PFSK-1 (cell line): ENCODE measurements at regions not wholly inside any gene's neighbourhood (a gene's known extent, or its start where the extent isn't known, plus 50 kb on each side); places are given as distances from the start of the nearest gene placed in this dataset.

Source experiments
- FOXP2 ChIP-seq: optimal IDR thresholded peaks from 2 replicates; pipeline ENCODE3; 2011; ENCODE audit warnings: borderline replicate concordance, control low read depth, inconsistent platforms; ENCODE audit not compliant: insufficient read depth; ENCODE audit errors: extremely low read length, extremely low read depth
- POLR2AphosphoS5 ChIP-seq: IDR thresholded peaks from 2 replicates; pipeline ENCODE4 v1.6.1; 2012; ENCODE audit warnings: low read depth, mild to moderate bottlenecking, control low read depth, low read length, moderate library complexity
- SIN3A ChIP-seq: IDR thresholded peaks from 2 replicates; pipeline ENCODE4 v1.6.1; 2012; ENCODE audit warnings: mild to moderate bottlenecking, low read length, moderate library complexity, borderline replicate concordance; ENCODE audit not compliant: insufficient read depth
- TAF1 ChIP-seq: IDR thresholded peaks from 2 replicates; pipeline ENCODE4 v1.6.1; 2012; ENCODE audit warnings: low read length, control low read depth, borderline replicate concordance; ENCODE audit not compliant: insufficient read depth
- TF ChIP-seq, protein P1 (sequence below), 2 experiments: IDR thresholded peaks; 2 replicates each; pipeline versions ENCODE4 v1.6.1 to v1.8.0; 2011 to 2012; ENCODE audit warnings: low read depth in 2 of 2, low read length in 2 of 2, control low read depth in 1 of 2, inconsistent platforms in 1 of 2, mild to moderate bottlenecking in 1 of 2, moderate library complexity in 1 of 2; ENCODE audit not compliant: insufficient read depth in 1 of 2

DNA sequence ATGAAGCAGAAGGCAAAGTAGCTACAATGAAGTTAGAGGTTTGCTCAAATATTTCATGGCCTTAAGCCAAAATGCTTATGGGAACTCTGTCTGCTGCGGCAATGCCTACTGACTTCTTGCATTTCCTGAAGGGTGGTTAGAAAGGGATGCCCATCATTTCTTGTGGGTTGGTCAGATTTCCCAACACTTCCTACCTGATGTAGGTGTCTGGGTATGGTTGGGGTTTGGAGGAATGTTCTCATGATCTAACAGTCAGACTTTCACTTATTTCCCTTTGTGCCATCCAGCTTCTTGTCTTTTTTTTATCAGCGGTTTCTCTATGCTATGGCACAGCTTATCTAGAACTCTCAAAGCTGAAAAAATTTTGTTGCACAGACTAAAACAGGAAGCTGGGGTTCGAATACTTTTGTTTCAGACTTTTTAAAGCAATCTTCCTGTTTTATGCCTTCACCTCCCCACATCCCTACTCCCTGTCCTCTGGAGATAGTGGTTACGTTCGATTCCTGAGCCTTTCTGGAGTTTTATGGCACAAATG is 307.7 kb downstream of the USP25 start:
- TF ChIP-seq TAF1 (no peak), POLR2AphosphoS5 (no peak), FOXP2 (no peak), SIN3A (no peak)
- TF ChIP-seq, protein P1, sequence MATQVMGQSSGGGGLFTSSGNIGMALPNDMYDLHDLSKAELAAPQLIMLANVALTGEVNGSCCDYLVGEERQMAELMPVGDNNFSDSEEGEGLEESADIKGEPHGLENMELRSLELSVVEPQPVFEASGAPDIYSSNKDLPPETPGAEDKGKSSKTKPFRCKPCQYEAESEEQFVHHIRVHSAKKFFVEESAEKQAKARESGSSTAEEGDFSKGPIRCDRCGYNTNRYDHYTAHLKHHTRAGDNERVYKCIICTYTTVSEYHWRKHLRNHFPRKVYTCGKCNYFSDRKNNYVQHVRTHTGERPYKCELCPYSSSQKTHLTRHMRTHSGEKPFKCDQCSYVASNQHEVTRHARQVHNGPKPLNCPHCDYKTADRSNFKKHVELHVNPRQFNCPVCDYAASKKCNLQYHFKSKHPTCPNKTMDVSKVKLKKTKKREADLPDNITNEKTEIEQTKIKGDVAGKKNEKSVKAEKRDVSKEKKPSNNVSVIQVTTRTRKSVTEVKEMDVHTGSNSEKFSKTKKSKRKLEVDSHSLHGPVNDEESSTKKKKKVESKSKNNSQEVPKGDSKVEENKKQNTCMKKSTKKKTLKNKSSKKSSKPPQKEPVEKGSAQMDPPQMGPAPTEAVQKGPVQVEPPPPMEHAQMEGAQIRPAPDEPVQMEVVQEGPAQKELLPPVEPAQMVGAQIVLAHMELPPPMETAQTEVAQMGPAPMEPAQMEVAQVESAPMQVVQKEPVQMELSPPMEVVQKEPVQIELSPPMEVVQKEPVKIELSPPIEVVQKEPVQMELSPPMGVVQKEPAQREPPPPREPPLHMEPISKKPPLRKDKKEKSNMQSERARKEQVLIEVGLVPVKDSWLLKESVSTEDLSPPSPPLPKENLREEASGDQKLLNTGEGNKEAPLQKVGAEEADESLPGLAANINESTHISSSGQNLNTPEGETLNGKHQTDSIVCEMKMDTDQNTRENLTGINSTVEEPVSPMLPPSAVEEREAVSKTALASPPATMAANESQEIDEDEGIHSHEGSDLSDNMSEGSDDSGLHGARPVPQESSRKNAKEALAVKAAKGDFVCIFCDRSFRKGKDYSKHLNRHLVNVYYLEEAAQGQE (IDR thresholded peaks at IDR 0.05; ENCODE audit: insufficient read depth in 1 of 2, low read depth in 2 of 2, low read length in 2 of 2): no peak

DNA sequence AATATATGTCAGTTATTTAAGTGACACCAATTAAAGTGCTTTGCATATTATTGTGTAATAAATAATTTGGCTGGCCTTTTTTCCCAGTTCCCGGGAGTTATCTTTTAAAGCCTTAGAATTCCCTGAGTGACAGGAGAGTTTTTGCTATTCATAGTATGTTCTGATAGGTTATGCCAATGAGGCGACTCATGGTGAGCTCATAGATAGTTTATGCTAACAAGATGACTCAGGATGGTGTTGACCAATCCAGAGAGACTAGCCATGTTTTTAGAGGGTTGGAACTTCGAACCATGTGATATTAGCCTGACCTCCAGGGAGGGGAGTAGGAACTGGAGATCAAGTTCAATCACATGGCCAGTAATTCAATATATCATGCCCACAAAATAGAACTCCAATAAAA is 310.8 kb downstream of the USP25 start:
- TF ChIP-seq, protein P1 (IDR thresholded peaks at IDR 0.05; ENCODE audit: insufficient read depth in 1 of 2, low read depth in 2 of 2, low read length in 2 of 2): no peak
- TF ChIP-seq SIN3A (no peak), POLR2AphosphoS5 (no peak), TAF1 (no peak), FOXP2 (no peak)

DNA sequence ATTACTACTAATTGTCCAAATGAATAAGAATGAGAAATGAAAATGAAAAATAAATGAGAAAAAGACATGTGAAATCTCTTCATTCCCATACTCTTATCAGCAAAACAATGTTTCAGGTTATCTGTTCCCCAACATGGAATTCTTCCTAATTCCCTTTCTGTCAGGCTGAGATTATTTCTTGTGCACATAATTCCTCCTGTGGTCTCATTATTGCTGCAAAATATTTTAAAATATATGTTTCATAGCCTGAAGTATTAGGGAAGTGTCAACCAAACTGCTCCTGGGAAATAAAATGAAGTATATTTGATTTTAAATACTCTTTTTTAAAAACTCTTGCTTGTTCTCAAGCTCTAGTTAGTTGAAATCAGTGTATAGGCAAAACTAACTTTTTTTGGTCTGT is 314.9 kb downstream of the USP25 start:
- TF ChIP-seq TAF1 (no peak), SIN3A (no peak), POLR2AphosphoS5 (no peak), FOXP2 (no peak)
- TF ChIP-seq, protein P1 (IDR thresholded peaks at IDR 0.05; ENCODE audit: insufficient read depth in 1 of 2, low read depth in 2 of 2, low read length in 2 of 2): no peak

DNA sequence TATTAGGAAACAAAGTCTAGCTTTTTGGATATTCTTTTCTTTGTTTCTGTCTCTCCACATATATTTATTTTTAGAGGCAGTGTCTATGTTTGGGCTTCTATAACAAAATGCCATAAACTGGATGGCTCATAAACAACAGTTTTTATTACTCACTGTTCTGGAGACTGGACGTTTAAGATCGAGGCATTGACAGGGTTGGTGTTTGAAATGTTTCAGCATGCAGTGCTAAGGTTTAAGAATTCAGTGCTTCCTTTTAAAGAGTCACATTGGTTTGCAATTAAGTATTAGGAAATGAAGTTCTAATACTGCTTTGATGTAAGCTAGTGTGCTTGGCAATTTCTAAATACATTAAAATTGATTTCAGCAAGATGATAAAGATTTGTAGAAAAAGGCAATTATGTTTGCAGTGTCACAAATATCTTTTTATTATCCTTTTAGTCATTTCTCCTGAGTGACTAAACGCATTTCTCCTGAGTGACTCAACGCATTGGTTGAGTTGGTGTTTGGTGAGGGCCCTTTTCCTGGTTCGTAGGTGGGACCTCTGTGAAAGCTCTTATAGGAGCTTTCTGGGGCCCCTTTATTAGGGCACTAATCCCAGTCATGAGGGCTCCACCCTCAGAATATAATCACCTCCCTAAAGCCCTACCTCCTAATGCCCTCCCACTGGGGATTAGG is 317.0 kb downstream of the USP25 start:
- TF ChIP-seq TAF1 (no peak), SIN3A (no peak), FOXP2 (no peak), POLR2AphosphoS5 (no peak)
- TF ChIP-seq, protein P1 (IDR thresholded peaks at IDR 0.05; ENCODE audit: insufficient read depth in 1 of 2, low read depth in 2 of 2, low read length in 2 of 2): no peak

DNA sequence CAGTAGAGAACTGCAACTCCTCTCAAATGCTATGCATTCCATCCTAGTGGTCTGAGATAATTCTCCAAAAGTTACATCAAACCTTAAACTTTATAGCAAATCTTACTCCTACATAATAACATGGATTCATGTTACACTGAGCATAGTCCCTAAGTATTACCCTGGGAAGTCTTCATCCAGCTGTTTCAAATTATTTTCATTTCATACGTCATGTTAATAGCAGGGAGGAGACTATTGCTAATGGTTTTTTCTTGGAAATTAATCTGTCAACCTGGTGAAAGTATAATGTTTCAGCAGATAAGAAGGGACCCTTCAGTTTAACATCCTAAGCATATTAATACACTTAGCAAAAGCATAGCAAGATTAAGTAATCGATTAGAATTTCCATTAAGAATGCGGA is 318.1 kb downstream of the USP25 start:
- no peak for TF ChIP-seq FOXP2
- TF ChIP-seq POLR2AphosphoS5: no peak
- TF ChIP-seq TAF1: no peak
- TF ChIP-seq, protein P1 (IDR thresholded peaks at IDR 0.05; ENCODE audit: insufficient read depth in 1 of 2, low read depth in 2 of 2, low read length in 2 of 2): no peak
- TF ChIP-seq SIN3A: no peak
